IMR-90 (cell line): ENCODE measurements at regions not wholly inside any gene's neighbourhood (a gene's known extent, or its start where the extent isn't known, plus 50 kb on each side); places are given as distances from the start of the nearest gene placed in this dataset.

Source experiments
- ATAC-seq: fragments of 200-7000 bp; cut with Tn5 transposase; 2 replicates; pipeline ENCODE4 v1.9.1; 2020; ENCODE audit warnings: low read depth, mild to moderate bottlenecking, moderate library complexity
- BruUV-seq: library from RNA; stranded (reverse); fragments of 400-500 nt; replicated peaks from 2 replicates; lab custom pipeline; 2021; lab: Mats Ljungman, UMichigan
- CTCF ChIA-PET: fragments of 300-600 bp; formaldehyde crosslinking; extraction: SDS; loops from one replicate; lab custom pipeline; 2021; ENCODE audit warnings: antibody characterized with exemption; lab: Yijun Ruan, JAX
- POLR2A ChIA-PET: fragments of 300-600 bp; sonication (Branson Sonifier 250); formaldehyde crosslinking; loops from one replicate; lab custom pipeline; 2022; ENCODE audit warnings: antibody characterized with exemption; ENCODE audit not compliant: unreplicated experiment; lab: Charles Lee
- DNase-seq: peaks from one replicate; pipeline ENCODE4 v3.0.0; 2013
- H2AFZ ChIP-seq: replicated peaks from 2 replicates; pipeline ENCODE3; 2013; ENCODE audit warnings: low read length, mild to moderate bottlenecking; ENCODE audit not compliant: poor library complexity
- H2AK5ac ChIP-seq: 2 replicates; pipeline ENCODE4 v1.6.1; 2013; ENCODE audit warnings: low read depth, low read length, inconsistent platforms
- H2AK9ac ChIP-seq: replicated peaks from 2 replicates; pipeline ENCODE3; 2013; ENCODE audit warnings: mild to moderate bottlenecking, low read depth, low read length, moderate library complexity; ENCODE audit not compliant: poor library complexity
- H2BK120ac ChIP-seq: 2 replicates; pipeline ENCODE4 v1.6.1; 2013; ENCODE audit warnings: low read depth, low read length, inconsistent platforms
- H2BK15ac ChIP-seq: 3 replicates; pipeline ENCODE4 v1.6.1; 2013; ENCODE audit warnings: low read depth, low read length, inconsistent platforms
- H2BK20ac ChIP-seq: 2 replicates; pipeline ENCODE4 v1.6.1; 2013; ENCODE audit warnings: low read depth, mild to moderate bottlenecking, inconsistent platforms, low read length, moderate library complexity
- H2BK5ac ChIP-seq: 2 replicates; pipeline ENCODE4 v1.6.1; 2013; ENCODE audit warnings: mild to moderate bottlenecking, low read depth, low read length, inconsistent platforms; ENCODE audit not compliant: poor library complexity, severe bottlenecking
- H3K14ac ChIP-seq: replicated peaks from 2 replicates; pipeline ENCODE4 v1.6.1; 2013; ENCODE audit warnings: low read depth, low read length, inconsistent platforms
- H3K18ac ChIP-seq: 2 replicates; pipeline ENCODE4 v1.6.1; 2013; ENCODE audit warnings: low read depth, low read length, control low read depth
- H3K23ac ChIP-seq: 2 replicates; pipeline ENCODE4 v1.6.1; 2013; ENCODE audit warnings: low read depth, low read length, inconsistent platforms
- H3K27ac ChIP-seq: 2 replicates; pipeline ENCODE4 v1.5.1; 2013; ENCODE audit warnings: mild to moderate bottlenecking, control low read depth, low read length; ENCODE audit not compliant: insufficient read depth
- H3K27me3 ChIP-seq: 2 replicates; pipeline ENCODE4 v1.6.1; 2013; ENCODE audit warnings: low read length; ENCODE audit not compliant: control insufficient read depth, insufficient read depth
- H3K36me3 ChIP-seq: 2 replicates; pipeline ENCODE4 v1.6.1; 2013; ENCODE audit warnings: low read length, mixed read lengths; ENCODE audit not compliant: control insufficient read depth, insufficient read depth
- H3K4ac ChIP-seq: 2 replicates; pipeline ENCODE4 v1.6.1; 2013; ENCODE audit warnings: low read depth, low read length, inconsistent platforms
- H3K4me1 ChIP-seq: 2 replicates; pipeline ENCODE4 v1.6.1; 2013; ENCODE audit warnings: low read length, mixed read lengths; ENCODE audit not compliant: control insufficient read depth, insufficient read depth
- H3K4me2 ChIP-seq: 2 replicates; pipeline ENCODE4 v1.6.1; 2013; ENCODE audit warnings: low read depth, mild to moderate bottlenecking, control low read depth, low read length, moderate library complexity
- H3K4me3 ChIP-seq: 2 replicates; pipeline ENCODE4 v1.5.1; 2013; ENCODE audit warnings: low read depth, mild to moderate bottlenecking, control low read depth, low read length, moderate library complexity; ENCODE audit not compliant: insufficient read depth
- H3K56ac ChIP-seq: 2 replicates; pipeline ENCODE4 v1.6.1; 2013; ENCODE audit warnings: low read length, inconsistent platforms; ENCODE audit not compliant: insufficient read depth; ENCODE audit errors: extremely low read depth
- H3K79me1 ChIP-seq, 2 experiments: 2 replicates each; pipeline ENCODE4 v1.6.1; 2013; ENCODE audit warnings: low read length in 2 of 2, inconsistent platforms in 1 of 2, low read depth in 1 of 2
- H3K9ac ChIP-seq: 2 replicates; pipeline ENCODE4 v1.6.1; 2013; ENCODE audit warnings: low read depth, low read length, control low read depth
- H3K9me1 ChIP-seq: 2 replicates; pipeline ENCODE4 v1.6.1; 2013; ENCODE audit warnings: low read length, inconsistent platforms; ENCODE audit not compliant: insufficient read depth
- H3K9me3 ChIP-seq: 2 replicates; pipeline ENCODE4 v1.6.1; 2013; ENCODE audit warnings: low read length; ENCODE audit not compliant: control insufficient read depth, insufficient read depth
- H4K20me1 ChIP-seq: 2 replicates; pipeline ENCODE4 v1.6.1; 2013; ENCODE audit warnings: low read length, inconsistent platforms; ENCODE audit not compliant: insufficient read depth
- H4K5ac ChIP-seq: 2 replicates; pipeline ENCODE4 v1.6.1; 2013; ENCODE audit warnings: mild to moderate bottlenecking, low read depth, low read length, control low read depth
- H4K8ac ChIP-seq, 2 experiments: 2 replicates each; pipeline ENCODE4 v1.6.1; 2013; ENCODE audit warnings: low read depth in 2 of 2, low read length in 2 of 2, control low read depth in 1 of 2, inconsistent platforms in 1 of 2
- H4K91ac ChIP-seq: 2 replicates; pipeline ENCODE4 v1.6.1; 2013; ENCODE audit warnings: low read depth, low read length, inconsistent platforms; ENCODE audit not compliant: insufficient read depth
- BHLHE40 ChIP-seq: fragments of 150-350 bp; IDR thresholded peaks from 2 replicates; pipeline ENCODE4 v1.6.1; 2016; ENCODE audit warnings: mild to moderate bottlenecking, low read depth, low read length
- CEBPB ChIP-seq: IDR thresholded peaks from 2 replicates; pipeline ENCODE4 v1.6.1; 2012; ENCODE audit warnings: low read depth, low read length, improper control_type of control experiment
- CHD1 ChIP-seq: IDR thresholded peaks from 2 replicates; pipeline ENCODE4 v1.6.1; 2012; ENCODE audit warnings: low read depth, low read length, improper control_type of control experiment
- FOS ChIP-seq: fragments of 150-350 bp; IDR thresholded peaks from 2 replicates; pipeline ENCODE4 v1.6.1; 2016; ENCODE audit warnings: low read depth, low read length
- MAFK ChIP-seq: IDR thresholded peaks from 2 replicates; pipeline ENCODE4 v1.6.1; 2012; ENCODE audit warnings: low read depth, low read length, improper control_type of control experiment
- MAZ ChIP-seq: IDR thresholded peaks from 2 replicates; pipeline ENCODE4 v1.6.1; 2012; ENCODE audit warnings: low read depth, mild to moderate bottlenecking, low read length, improper control_type of control experiment, moderate library complexity, borderline replicate concordance
- MXI1 ChIP-seq: IDR thresholded peaks from 2 replicates; pipeline ENCODE4 v1.6.1; 2012; ENCODE audit warnings: low read depth, mild to moderate bottlenecking, low read length, moderate library complexity, borderline replicate concordance
- NFE2L2 ChIP-seq: fragments of 150-350 bp; IDR thresholded peaks from 2 replicates; pipeline ENCODE4 v1.6.1; 2016; ENCODE audit warnings: low read depth, mild to moderate bottlenecking, low read length
- POLR2A ChIP-seq: IDR thresholded peaks from 2 replicates; pipeline ENCODE4 v1.6.1; 2012; ENCODE audit warnings: mild to moderate bottlenecking, low read depth, low read length
- RFX5 ChIP-seq: IDR thresholded peaks from 2 replicates; pipeline ENCODE4 v1.8.0; 2012; ENCODE audit warnings: low read depth, mild to moderate bottlenecking, low read length, moderate library complexity
- WGBS, 2 experiments: methylation state at CpG; one replicate each; pipeline versions ENCODE4 v1.1.5 to v1.1.7; 2013; ENCODE audit warnings: missing lambda C conversion rate in 2 of 2; ENCODE audit not compliant: insufficient read length in 1 of 2; ENCODE audit errors: extremely low coverage in 2 of 2; 5-methylcytosine and 5-hydroxymethylcytosine counted together
- dilution Hi-C: fragments of 300-500 bp; cut with HindIII; formaldehyde crosslinking; loops from one replicate; pipeline ENCODE4 v1.14.3; 2018; ENCODE audit warnings: low sequenced_read_pairs; ENCODE audit not compliant: unreplicated experiment
- in situ Hi-C: fragments of 300-500 bp; cut with MboI; formaldehyde crosslinking; loops from 3 replicates; pipeline ENCODE4 v1.14.3; 2019; ENCODE audit warnings: low sequenced_read_pairs, inconsistent platforms, mixed read lengths
- intact Hi-C: fragments of 100-400 bp; cut with micrococcal nuclease; formaldehyde crosslinking; loops from 2 replicates; pipeline ENCODE4 v1.10.0; 2022
- TF ChIP-seq, protein P1 (sequence below): fragments of 150-350 bp; IDR thresholded peaks from 2 replicates; pipeline ENCODE4 v1.6.1; 2017; ENCODE audit warnings: mild to moderate bottlenecking, antibody characterized with exemption, low read length, low read depth

DNA sequence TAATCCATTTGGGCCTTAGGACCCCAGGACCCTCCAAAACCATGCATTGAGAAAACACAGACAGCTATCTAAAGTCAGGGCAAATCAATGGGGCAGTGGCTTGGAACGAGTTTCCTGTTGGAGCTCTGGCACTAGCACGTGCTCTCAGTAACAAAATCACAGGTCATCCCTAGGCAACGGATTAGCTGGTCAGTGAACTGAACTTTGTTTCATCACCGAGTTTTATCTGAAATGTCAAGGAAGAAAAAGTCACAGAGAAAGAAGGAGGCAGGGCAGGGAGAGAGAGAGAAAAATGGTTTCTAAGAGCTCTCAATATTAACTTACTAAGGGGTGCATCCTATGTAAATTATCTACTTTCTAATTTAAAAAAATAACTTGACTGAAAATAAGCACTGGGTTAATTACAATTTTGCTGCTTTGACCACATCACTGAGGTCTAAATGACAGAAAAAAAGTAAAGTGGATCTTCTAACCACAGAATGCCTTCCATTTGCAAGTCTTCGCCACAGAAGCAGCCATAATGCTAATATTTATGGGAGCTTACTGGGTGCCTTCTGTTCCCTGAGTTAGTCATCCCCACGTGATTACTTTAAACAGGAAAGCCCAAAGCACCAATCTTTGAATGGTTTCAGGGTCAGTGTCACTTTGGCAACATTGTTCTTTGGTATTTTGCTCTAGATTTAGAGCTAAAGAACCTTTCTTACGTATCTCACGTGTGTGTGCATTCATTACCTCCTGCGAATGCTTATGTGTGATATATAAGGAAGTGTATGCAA lies 503.9 kb downstream of the RASEF start (continued):
- TF ChIP-seq BHLHE40 = peak; percentile 75

- Histone ChIP-seq H3K4me3 (no peak overlapping the region), H3K36me3 (no peaks in the 10 kb centered on the region), H2BK15ac (no peak overlapping the region), H2AK5ac (no peak overlapping the region), H3K4me1 (peaks cover 6% of the 10 kb centered on the region; the same call in 1 of the 2 replicates), H3K14ac (no peak overlapping the region), H2AK9ac (no peak overlapping the region), H3K79me1 (no peaks in the 10 kb centered on the region), H3K18ac (no peak overlapping the region; the same call in 1 of the 2 replicates), H4K91ac (no peak overlapping the region), H2BK5ac (no peak overlapping the region), H3K27ac (no peak overlapping the region), H4K8ac (no peak overlapping the region), H3K56ac (no peak overlapping the region), H3K27me3 (no peaks in the 10 kb centered on the region; the same call in 1 of the 2 replicates), H2BK20ac (no peak overlapping the region), H3K9me3 (no peaks in the 10 kb centered on the region), H3K23ac (no peak overlapping the region), H4K5ac (no peak overlapping the region), H3K9me1 (no peaks in the 10 kb centered on the region), H3K4me2 (no peak overlapping the region), H4K20me1 (no peaks in the 10 kb centered on the region), H3K9ac (no peak overlapping the region), H3K4ac (no peak overlapping the region), H2AFZ (no peak overlapping the region), H2BK120ac (no peak overlapping the region; the same call in 1 of the 2 replicates)
- CTCF ChIA-PET = interaction anchor here (0.9 kb wide), 1 partner anchor 11 kb away, joined by 3 read pairs; no protein-coding TSS in a partner anchor
- DNase-seq (no peak), ATAC-seq (no peak)
- TF ChIP-seq CEBPB = no peak
- no peak for TF ChIP-seq BHLHE40
- no peak for TF ChIP-seq MXI1
- TF ChIP-seq RFX5 = no peak
- TF ChIP-seq MAZ = no peak
- TF ChIP-seq, protein P1, sequence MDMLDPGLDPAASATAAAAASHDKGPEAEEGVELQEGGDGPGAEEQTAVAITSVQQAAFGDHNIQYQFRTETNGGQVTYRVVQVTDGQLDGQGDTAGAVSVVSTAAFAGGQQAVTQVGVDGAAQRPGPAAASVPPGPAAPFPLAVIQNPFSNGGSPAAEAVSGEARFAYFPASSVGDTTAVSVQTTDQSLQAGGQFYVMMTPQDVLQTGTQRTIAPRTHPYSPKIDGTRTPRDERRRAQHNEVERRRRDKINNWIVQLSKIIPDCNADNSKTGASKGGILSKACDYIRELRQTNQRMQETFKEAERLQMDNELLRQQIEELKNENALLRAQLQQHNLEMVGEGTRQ = no peak
- TF ChIP-seq MAFK = no peak
- TF ChIP-seq POLR2A = no peak
- no peak for TF ChIP-seq CHD1
- no peak for TF ChIP-seq FOS
- TF ChIP-seq NFE2L2 = no peak
- WGBS, 2 experiments = no CpG with 5 or more reads among the region's 1 CpG
- no TSS peak for BruUV-seq
- in situ Hi-C loops (no loop called here), intact Hi-C loops (no loop called here), dilution Hi-C loops (no loop called here)
- POLR2A ChIA-PET = no interaction called here
These were observed 502.9 kb downstream of the RASEF start for GRCh38 chr9:82560036-82560435.
